ENCODE measurements at regions not wholly inside any gene's neighbourhood (a gene's known extent, or its start where the extent isn't known, plus 50 kb on each side); places are given as distances from the start of the nearest gene placed in this dataset.

GRCh38 chr16:82433042-82433441 is 193.7 kb upstream of the CDH13 start:
- no peak for TF ChIP-seq FOXM1 (IDR thresholded peaks at IDR 0.05; ENCODE audit: borderline replicate concordance)
- TF ChIP-seq SP1 (IDR thresholded peaks at IDR 0.05), result no peak
- TF ChIP-seq BHLHE40 (IDR thresholded peaks at IDR 0.05; ENCODE audit: borderline replicate concordance), result no peak
- TF ChIP-seq SUZ12 (IDR thresholded peaks at IDR 0.05), result no peak
- TF ChIP-seq TARDBP (IDR thresholded peaks at IDR 0.05), result no peak
- no peak for TF ChIP-seq ELF4 (IDR thresholded peaks at IDR 0.05)
- TF ChIP-seq ZNF384 (IDR thresholded peaks at IDR 0.05), result no peak
- TF ChIP-seq HDGF (IDR thresholded peaks at IDR 0.05; ENCODE audit: borderline replicate concordance), result no peak
- no peak for TF ChIP-seq NFRKB (IDR thresholded peaks at IDR 0.05)
- TF ChIP-seq CTBP1 (IDR thresholded peaks at IDR 0.05; ENCODE audit: borderline replicate concordance), result no peak
- TF ChIP-seq FOXA1 (IDR thresholded peaks at IDR 0.05), result no peak

All from HEK293T (cell line).